Neural crest cell (in vitro differentiated cells): ENCODE measurements at regions not wholly inside any gene's neighbourhood (a gene's known extent, or its start where the extent isn't known, plus 50 kb on each side); places are given as distances from the start of the nearest gene placed in this dataset.

ENCODE experiments used
- DNase-seq: peaks from one replicate; pipeline ENCODE4 v3.0.0; 2021; ENCODE audit warnings: low read depth, mixed read lengths, low spot score
- H3K27ac Mint-ChIP-seq: one replicate; pipeline ENCODE4 v1.8.0; 2021; ENCODE audit warnings: mild to moderate bottlenecking, mixed read lengths; ENCODE audit not compliant: unreplicated experiment
- H3K27me3 Mint-ChIP-seq: 2 replicates; pipeline ENCODE4 v1.8.0; 2021; ENCODE audit warnings: low read depth, mild to moderate bottlenecking, mixed read lengths
- H3K36me3 Mint-ChIP-seq: 2 replicates; pipeline ENCODE4 v1.8.0; 2021; ENCODE audit warnings: low read depth, mild to moderate bottlenecking, mixed read lengths
- H3K4me1 Mint-ChIP-seq: 2 replicates; pipeline ENCODE4 v1.8.0; 2021; ENCODE audit warnings: mixed read lengths
- H3K4me3 Mint-ChIP-seq: one replicate; pipeline ENCODE4 v1.8.0; 2021; ENCODE audit warnings: mild to moderate bottlenecking, mixed read lengths
- H3K9me3 Mint-ChIP-seq: 2 replicates; pipeline ENCODE4 v1.8.0; 2021; ENCODE audit warnings: mixed read lengths
- TF ChIP-seq, protein P1 (sequence below): fragments of 200-600 bp; sonication (generic); conservative IDR thresholded peaks from 2 replicates; pipeline ENCODE4 v1.5.0; 2021; ENCODE audit warnings: antibody characterized with exemption, mild to moderate bottlenecking

DNA sequence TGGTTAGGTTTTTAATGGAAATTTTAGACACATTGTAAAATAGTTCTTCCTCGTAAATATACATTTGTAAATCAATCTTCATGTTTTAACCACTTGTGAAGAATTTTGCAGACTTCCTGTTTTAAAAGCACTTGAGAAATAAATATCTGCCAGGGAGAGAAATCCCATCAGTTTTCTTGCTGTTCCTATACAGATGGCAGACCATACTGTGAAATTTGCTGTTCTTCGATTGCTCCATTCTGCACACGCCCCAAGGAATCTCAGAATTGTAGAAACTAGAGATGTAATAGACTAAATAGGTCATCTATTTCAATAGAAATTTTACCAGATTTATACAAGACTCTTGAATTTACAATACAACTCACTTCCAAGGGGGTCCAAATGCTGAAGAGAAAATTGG lies 75.8 kb upstream of the PIK3C3 start:
- Mint-ChIP-seq H3K27ac (no peak overlapping the region), H3K27me3 (no peaks in the 10 kb centered on the region), H3K9me3 (no peaks in the 10 kb centered on the region), H3K36me3 (no peaks in the 10 kb centered on the region), H3K4me3 (no peak overlapping the region), H3K4me1 (no peaks in the 10 kb centered on the region)
- TF ChIP-seq, protein P1, sequence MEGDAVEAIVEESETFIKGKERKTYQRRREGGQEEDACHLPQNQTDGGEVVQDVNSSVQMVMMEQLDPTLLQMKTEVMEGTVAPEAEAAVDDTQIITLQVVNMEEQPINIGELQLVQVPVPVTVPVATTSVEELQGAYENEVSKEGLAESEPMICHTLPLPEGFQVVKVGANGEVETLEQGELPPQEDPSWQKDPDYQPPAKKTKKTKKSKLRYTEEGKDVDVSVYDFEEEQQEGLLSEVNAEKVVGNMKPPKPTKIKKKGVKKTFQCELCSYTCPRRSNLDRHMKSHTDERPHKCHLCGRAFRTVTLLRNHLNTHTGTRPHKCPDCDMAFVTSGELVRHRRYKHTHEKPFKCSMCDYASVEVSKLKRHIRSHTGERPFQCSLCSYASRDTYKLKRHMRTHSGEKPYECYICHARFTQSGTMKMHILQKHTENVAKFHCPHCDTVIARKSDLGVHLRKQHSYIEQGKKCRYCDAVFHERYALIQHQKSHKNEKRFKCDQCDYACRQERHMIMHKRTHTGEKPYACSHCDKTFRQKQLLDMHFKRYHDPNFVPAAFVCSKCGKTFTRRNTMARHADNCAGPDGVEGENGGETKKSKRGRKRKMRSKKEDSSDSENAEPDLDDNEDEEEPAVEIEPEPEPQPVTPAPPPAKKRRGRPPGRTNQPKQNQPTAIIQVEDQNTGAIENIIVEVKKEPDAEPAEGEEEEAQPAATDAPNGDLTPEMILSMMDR, result no peak
- no peak for DNase-seq

DNA sequence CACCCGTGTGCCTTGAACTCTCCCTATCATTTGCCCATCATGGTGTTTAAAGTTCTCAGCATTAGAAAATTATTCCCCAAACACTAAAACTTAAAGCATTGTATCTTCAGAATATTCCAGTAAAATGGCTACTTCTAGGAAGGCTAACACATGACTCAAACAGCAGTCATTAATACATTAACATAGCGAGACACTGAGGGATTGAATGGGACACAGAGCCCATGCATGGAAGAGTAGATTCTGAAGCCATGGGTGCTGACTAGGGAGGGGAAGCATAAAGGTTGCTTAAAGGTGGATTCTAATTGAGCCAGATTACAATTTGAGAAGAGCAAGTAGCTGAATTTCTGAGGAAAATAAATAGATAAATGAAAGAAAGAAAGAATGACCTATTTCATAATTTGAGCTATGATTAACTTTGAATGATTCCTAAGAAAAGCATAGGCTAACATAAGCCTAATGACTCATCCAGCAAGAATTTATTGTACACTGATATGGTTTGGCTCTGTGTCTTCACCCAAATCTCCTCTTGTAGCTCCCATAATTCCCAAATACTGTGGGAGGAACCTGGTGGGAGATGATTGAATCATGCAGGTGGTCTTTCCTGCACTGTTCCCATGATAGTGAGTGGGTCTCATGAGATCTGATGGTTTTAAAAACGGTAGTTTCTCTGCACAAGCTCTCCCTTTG lies 79.8 kb upstream of the PIK3C3 start:
- H3K27me3 Mint-ChIP-seq, result no peaks in the 10 kb centered on the region
- H3K4me1 Mint-ChIP-seq, result no peaks in the 10 kb centered on the region
- no peaks in the 10 kb centered on the region for H3K9me3 Mint-ChIP-seq
- no peak overlapping the region for H3K4me3 Mint-ChIP-seq
- no peak for DNase-seq
- TF ChIP-seq, protein P1, result no peak
- no peaks in the 10 kb centered on the region for H3K36me3 Mint-ChIP-seq
- H3K27ac Mint-ChIP-seq, result no peak overlapping the region

DNA sequence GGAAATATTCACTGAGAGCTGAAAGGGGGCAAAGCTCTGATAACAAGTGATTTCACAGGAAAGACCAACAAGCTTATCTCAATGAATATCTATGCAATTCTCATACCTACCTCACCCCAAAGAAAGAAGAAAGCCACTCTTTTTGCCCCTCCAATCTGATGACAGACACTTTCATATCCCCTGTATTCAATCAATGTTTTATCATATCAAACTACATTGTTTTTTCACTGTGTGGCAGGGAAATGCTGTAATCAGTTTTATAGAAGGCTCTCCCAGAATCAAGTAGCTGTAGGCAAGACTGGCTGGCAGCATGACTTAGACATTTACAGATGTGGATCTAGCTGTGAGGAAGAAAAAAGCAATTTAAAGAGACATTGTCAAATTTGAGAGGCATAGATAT lies 81.3 kb upstream of the PIK3C3 start:
- peaks cover 9% of the 10 kb centered on the region for H3K4me1 Mint-ChIP-seq
- H3K36me3 Mint-ChIP-seq, result no peaks in the 10 kb centered on the region
- H3K27me3 Mint-ChIP-seq, result no peaks in the 10 kb centered on the region
- TF ChIP-seq, protein P1, result no peak
- DNase-seq, result no peak
- no peaks in the 10 kb centered on the region for H3K9me3 Mint-ChIP-seq
- H3K27ac Mint-ChIP-seq, result no peak overlapping the region
- H3K4me3 Mint-ChIP-seq, result no peak overlapping the region

DNA sequence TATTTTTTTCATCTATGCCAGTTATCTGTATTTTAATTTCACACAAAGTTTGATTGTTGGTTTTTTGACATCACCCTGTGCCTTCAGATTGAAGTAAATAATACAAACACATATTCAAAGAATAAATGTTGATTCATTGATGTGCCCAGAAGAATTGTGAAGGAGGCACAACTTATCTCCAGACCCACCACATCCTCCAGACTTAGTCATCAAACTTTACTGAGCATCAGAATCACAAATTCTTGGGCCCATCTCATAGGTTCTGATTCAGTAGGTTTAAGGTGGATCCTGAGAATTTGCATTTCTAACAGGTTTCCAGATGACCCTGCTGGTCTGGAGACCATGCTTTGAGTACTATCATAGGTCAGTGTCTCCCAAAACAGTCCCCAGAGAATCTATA lies 82.8 kb upstream of the PIK3C3 start:
- peaks cover 3% of the 10 kb centered on the region for H3K9me3 Mint-ChIP-seq
- H3K27me3 Mint-ChIP-seq, result no peaks in the 10 kb centered on the region
- TF ChIP-seq, protein P1, result no peak
- no peak for DNase-seq
- H3K4me1 Mint-ChIP-seq, result peaks cover 19% of the 10 kb centered on the region
- H3K4me3 Mint-ChIP-seq, result no peak overlapping the region
- H3K27ac Mint-ChIP-seq, result no peak overlapping the region
- H3K36me3 Mint-ChIP-seq, result no peaks in the 10 kb centered on the region

DNA sequence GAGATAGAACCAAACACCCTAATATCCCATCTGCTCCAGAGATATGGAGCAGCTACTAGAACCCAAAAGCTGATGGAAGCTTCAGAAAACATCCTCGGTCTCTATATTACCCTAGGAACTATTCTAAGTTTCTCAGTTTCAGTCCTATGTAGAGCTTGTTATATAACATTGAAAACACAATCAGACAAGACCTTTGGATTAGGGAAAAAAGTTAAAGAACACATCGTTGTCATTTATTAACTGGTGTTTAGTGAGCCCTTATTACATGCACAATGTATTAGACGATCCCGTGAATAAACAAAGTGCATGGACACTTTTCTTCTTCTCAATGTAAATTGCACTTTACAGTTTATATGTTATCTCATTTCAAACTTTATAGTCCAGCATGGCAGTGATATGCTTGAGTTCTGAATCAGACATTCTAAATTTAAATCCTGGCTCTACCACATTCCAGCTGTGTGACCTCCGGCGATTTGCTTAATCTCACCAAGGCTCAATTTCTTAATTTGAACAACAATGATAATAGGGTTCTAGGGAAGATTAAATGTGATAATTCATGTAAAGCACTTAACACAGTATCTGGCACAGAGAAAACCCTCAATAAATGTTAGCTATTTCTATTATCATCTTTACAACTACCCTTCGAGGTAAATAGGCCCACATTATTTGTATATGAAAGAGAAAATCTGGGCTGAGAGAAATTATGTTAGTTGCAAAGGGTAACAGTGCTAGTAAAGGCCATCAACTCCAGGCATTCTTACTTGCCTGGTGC lies 83.6 kb upstream of the PIK3C3 start:
- TF ChIP-seq, protein P1, result no peak
- Mint-ChIP-seq H3K4me1 (peaks cover 19% of the 10 kb centered on the region), H3K4me3 (no peak overlapping the region), H3K27ac (no peak overlapping the region), H3K27me3 (no peaks in the 10 kb centered on the region), H3K9me3 (peaks cover 3% of the 10 kb centered on the region), H3K36me3 (peaks cover 4% of the 10 kb centered on the region)
- DNase-seq, result no peak
